Stimulated activated CD4-positive, alpha-beta T cell treated with anti-CD3 and anti-CD28 coated beads, Interleukin-4, amount 100 ng/mL, for 24 hours (primary cell): ENCODE measurements at regions not wholly inside any gene's neighbourhood (a gene's known extent, or its start where the extent isn't known, plus 50 kb on each side); places are given as distances from the start of the nearest gene placed in this dataset.
"Not testable (repeated sequence)": the region's sequence is repeated elsewhere in the genome, so short reads cannot be mapped to it uniquely, and the experiment has no call there.

Experiments
- DNase-seq: peaks from one replicate; pipeline ENCODE4 v3.0.0-alpha.2; 2020

GRCh38 chr15:92705764-92706163, 50.2 kb upstream of the FAM174B start:
- DNase-seq: no peak

DNA sequence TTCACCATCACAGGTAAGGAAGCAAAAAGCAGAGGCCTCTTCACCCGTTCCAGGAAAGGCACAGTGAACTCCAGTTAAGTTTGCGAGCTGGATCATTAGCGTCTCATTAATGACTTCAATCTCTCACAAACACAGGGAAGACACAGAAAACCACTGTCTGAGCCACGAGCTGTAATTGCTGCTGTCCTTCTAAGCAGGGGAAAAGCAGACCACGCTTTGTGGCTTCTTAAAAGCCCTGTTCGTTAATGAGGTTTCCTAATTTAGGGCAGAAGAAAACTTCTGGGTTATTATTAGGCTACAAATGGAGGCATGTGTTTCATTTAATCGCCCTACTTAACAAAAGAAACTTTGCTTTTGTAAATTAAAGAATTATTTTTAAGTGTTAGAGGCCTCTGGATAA, 50.6 kb upstream of the FAM174B start:
- no peak for DNase-seq

- DNase-seq: no peak
Measured at GRCh38 chr15:92707880-92708551, 52.4 kb upstream of the FAM174B start.

DNA sequence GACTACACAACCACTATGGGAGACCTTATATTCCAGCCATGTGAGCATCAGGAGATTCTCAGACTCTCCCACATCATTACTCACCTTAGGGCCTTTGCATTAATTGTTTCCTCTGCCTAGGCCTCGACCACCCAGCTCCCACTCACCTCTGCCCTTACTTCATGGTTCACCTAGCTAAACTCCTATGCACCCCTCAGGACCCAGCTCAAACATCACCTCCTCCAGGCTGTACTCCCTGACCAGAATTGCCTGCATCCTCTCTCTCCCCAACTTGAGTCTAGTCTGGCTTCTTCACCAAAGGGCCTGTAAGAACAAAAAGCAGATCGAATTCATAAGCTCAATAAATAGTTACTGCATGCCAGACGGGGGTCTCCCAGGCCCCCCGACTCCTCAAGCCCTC, 53.1 kb upstream of the FAM174B start:
- no peak for DNase-seq

DNA sequence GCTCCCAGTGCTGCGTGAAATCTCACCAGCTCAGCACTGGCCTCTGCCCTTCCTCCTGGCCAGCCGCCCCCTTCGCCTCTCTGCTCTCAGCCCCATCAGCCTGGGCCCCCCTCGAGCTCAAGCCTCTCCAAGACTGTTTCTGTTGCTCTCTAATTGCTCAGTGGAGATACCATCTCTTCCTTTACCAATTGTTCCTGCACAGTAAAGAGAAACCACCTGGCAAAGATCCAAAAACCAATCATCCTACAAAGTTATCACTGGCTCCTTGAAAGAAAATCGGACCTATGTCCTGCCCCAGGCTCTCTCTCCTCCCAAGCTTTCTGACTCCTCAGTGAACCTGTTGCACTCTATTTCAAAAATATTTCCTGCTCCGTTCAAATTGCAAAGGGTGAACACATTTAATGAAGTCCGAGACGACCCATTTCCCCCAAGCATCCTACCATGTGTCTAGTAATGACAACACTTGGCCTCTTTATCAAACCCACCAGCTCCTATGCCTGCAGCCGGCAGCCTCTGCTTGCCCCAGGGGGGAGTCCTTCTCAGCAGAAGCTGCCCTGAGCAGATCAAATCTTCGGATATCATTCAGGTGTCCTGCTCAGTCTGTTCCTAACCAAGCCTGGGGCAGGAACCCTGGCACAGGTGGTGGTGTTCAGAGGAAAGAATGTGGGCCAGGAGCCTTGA, 53.7 kb upstream of the FAM174B start:
- no peak for DNase-seq

DNA sequence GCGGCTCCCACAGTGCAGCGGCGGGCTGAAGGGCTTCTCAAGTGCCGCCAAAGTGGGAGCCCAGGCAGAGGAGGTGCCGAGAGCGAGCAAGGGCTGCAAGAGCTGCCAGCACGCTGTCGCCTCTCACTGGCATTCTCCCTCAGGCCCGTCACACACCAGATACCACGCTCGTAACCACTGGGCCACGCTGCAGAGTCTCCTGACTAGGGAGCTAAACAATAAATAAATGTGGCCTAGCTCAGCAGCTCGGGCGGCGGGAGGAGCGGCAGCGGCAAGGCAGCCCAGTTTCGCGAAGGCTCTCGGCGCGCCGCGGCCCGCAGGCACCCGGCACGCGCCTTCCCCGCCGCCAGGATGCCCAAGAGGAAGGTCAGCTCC, 55.9 kb upstream of the FAM174B start:
- no peak for DNase-seq

- DNase-seq: no peak
Measured at GRCh38 chr15:92714077-92714476, 58.5 kb upstream of the FAM174B start.

DNA sequence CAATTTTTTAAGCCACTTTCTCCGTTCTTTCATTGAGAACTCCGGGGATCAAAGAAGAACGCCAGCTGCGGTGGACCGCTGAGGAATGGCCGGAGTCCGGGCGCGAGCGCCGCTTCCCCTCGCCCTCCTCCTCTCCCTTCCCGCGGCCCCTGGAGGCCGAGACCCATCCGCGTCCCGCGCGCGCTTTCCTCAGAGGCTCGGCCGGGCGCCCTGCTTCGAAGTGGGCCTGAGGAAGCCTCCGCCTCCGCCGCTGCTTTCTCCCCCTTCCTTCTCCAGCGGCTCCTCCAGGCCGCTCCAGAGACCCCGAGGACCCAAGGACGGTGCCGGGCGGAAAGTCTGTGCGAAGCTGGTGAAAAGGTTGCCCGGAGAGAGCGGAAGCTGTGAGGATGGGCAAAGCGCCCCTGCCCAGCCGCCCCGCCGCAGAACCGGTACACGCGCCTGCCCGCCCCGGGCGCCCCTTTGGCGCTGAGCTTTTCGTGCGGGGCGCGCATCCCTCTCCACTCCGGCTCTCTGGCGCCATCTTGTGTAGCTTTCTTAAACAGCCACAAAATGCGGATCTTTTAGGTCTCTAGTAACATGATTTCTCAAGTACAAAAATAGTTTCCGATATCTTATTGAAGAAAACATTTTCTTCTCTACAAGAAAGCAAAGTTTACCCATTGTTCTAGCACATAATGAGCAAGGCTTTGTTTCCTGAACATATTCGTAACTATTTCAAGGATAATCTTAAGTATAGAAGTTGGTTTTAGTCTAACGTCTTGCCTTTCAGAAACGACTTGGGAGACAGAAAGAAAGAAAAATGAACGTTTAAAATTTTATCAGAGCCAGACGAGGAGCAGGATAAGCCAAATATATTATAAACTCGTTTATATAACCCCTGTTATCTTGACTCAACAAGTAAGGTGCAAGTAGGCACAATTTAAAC, 59.2 kb upstream of the FAM174B start:
- DNase-seq: peak; percentile 80

GRCh38 chr15:92715758-92716157, 60.2 kb upstream of the FAM174B start:
- no peak for DNase-seq

DNA sequence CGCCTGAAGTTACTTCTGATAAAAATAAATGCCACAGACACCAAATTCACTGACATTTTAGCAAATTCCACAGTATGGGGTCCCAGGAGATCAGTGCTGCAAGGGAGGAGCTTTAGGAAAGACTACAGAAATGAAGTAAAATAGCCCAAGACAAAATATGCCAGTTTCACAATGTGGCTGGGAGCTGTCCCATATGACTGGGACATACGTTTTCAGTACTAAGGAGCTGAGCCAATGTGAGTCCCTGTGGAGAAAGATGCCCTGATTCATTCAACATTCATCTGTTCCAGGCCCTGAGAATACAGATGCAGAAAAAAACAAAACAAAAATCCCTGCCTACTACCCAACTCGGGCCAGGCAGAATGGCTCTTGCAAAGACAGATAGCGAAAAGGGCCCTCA, 63.4 kb upstream of the FAM174B start:
- DNase-seq: no peak

DNA sequence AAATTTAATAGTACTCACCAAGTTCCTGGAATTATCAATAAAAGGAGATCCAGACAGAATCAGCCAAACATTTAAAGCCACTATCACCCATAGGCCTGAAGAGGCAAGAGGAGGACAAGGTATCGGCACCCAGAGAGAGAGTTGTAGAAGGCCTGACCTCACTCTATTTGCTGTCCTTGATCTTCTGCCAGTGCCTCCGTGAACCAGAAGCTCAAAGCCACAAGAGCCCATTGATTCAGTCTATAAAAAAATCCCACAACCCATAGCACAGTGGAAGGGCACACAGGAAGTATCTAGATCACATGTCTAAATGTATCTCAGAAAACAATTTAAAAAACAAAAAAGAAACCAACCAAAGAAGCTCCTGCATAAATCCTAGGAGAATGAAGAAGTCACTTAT, 68.6 kb upstream of the FAM174B start:
- no peak for DNase-seq

- no peak for DNase-seq
Measured at GRCh38 chr15:92725171-92725570, 69.6 kb upstream of the FAM174B start.

- DNase-seq: no peak
Measured at GRCh38 chr15:92728266-92728665, 72.7 kb upstream of the FAM174B start.

- DNase-seq: no peak
Measured at GRCh38 chr15:92733090-92733933, 77.7 kb upstream of the FAM174B start.

DNA sequence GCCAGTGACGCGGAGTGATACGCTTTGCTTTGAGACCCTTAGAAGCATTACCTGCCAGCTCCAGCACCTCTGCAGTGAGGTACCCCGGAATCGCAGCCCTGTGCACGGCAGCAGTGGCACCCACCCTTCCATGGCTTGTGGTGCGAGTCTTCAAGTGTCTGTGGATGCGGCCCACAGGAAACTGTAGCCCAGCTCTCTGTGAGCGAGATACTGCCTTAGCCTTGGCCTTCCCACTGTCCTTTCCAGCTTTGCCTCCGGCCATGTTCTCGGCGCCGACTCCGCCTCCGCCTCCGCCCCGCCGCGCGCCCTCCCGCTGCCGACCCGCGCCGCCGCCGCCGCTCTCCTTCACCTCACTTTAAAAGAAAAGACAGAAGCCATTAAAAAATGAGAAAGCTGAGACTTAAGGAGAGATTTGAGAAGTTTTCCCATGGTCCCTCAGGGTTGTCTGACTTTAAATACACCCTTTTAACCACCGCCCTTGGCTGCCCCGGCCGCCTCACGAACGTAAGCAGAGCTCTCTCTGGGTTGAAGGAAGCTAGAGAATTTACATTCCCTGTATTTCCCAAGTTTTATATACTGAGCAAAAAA, 78.5 kb upstream of the FAM174B start:
- DNase-seq: no peak

GRCh38 chr15:92739246-92739645, 83.7 kb upstream of the FAM174B start:
- DNase-seq: not testable (repeated sequence)

GRCh38 chr15:92745845-92746271, 90.3 kb upstream of the FAM174B start:
- DNase-seq: no peak

DNA sequence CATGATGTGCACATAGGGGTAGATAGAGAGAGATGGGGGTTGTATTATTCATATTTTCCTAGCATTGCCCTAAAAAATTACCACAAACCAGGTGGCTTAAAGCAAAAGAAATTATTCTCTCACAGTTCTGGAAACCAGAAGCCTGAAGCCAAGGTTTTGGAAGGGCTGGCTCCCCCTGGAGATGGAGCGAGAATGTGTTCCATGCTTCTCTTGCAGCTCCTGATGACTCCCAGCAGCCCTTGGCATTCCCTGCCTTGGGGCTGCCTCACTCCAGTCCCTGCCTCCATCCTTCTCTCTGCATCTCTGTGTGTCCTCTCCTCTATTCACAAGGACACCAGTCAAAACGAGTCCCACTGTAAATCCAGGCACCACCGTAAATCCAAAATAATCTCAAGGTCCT, 91.5 kb upstream of the FAM174B start:
- no peak for DNase-seq

DNA sequence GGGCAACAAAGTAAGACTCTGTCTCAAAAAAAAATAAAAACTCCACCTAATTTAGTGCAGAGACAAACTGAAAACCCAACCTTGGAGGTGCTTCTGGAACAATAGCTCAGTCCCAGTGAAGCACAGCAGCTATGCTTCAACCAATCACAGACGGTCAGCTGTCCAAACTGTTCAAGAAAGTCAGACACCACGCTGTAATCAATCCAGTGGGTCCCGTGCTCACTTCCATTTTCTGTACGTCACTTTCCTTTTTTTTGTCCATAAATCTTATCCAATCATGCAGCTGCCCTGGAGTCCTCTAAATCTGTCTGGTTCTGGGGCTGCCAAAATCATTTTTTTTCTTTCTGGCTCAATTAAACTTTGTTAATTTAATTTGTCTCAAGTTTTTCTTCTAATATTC, 93.6 kb upstream of the FAM174B start:
- no peak for DNase-seq

GRCh38 chr15:92749946-92750345, 94.4 kb upstream of the FAM174B start:
- DNase-seq: no peak

- no peak for DNase-seq
Measured at GRCh38 chr15:92751528-92751927, 96.0 kb upstream of the FAM174B start.

- no peak for DNase-seq
Measured at GRCh38 chr15:92753591-92753990, 98.0 kb upstream of the FAM174B start.
